Activated CD4-positive, alpha-beta memory T cell treated with anti-CD3 and anti-CD28 coated beads for 36 hours (primary cell): ENCODE measurements at regions not wholly inside any gene's neighbourhood (a gene's known extent, or its start where the extent isn't known, plus 50 kb on each side); places are given as distances from the start of the nearest gene placed in this dataset.

Experiments used
- CTCF ChIA-PET: fragments of 350-600 bp; sonication (Branson Sonifier 250); formaldehyde crosslinking; loops from one replicate; lab custom pipeline; 2021; ENCODE audit warnings: antibody characterized with exemption, inconsistent platforms; lab: Charles Lee
- POLR2A ChIA-PET: fragments of 350-600 bp; sonication (Branson Sonifier 250); formaldehyde crosslinking; loops from one replicate; lab custom pipeline; 2021; ENCODE audit warnings: antibody characterized with exemption; lab: Charles Lee
- DNase-seq: peaks from one replicate; pipeline ENCODE4 v3.0.0-alpha.2; 2020
- H3K27ac Mint-ChIP-seq: one replicate; pipeline ENCODE4 v1.8.0; 2021; ENCODE audit warnings: mixed read lengths
- H3K27me3 Mint-ChIP-seq: one replicate; pipeline ENCODE4 v1.8.0; 2021; ENCODE audit warnings: mixed read lengths
- H3K36me3 Mint-ChIP-seq: one replicate; pipeline ENCODE4 v1.8.0; 2021; ENCODE audit warnings: mixed read lengths
- H3K4me1 Mint-ChIP-seq: one replicate; pipeline ENCODE4 v1.8.0; 2021; ENCODE audit warnings: low read depth, mixed read lengths
- H3K4me3 Mint-ChIP-seq: one replicate; pipeline ENCODE4 v1.8.0; 2021; ENCODE audit warnings: mild to moderate bottlenecking, mixed read lengths
- H3K9me3 Mint-ChIP-seq: one replicate; pipeline ENCODE4 v1.8.0; 2021; ENCODE audit warnings: mixed read lengths
- intact Hi-C: fragments of 100-400 bp; cut with micrococcal nuclease; formaldehyde crosslinking; loops from one replicate; pipeline ENCODE4 v1.15.1; 2023

- CTCF ChIA-PET, result no interaction called here
Measured at GRCh38 chr1:232101231-232101630, 474.6 kb downstream of the DISC1 start.

GRCh38 chr1:232096751-232097150, 470.2 kb downstream of the DISC1 start:
- Mint-ChIP-seq H3K4me3 (no peak overlapping the region), H3K36me3 (no peaks in the 10 kb centered on the region), H3K9me3 (peaks cover 8% of the 10 kb centered on the region), H3K4me1 (no peaks in the 10 kb centered on the region), H3K27me3 (peaks cover 8% of the 10 kb centered on the region), H3K27ac (no peak overlapping the region)
- CTCF ChIA-PET, result no interaction called here
- intact Hi-C loops, result no loop called here
- POLR2A ChIA-PET, result no interaction called here
- no peak for DNase-seq

More at GRCh38 chr1:232101231-232101630, 474.6 kb downstream of the DISC1 start:
- no peak for DNase-seq
- Mint-ChIP-seq H3K4me1 (no peaks in the 10 kb centered on the region), H3K4me3 (no peak overlapping the region), H3K27ac (no peak overlapping the region), H3K27me3 (peaks cover 8% of the 10 kb centered on the region), H3K9me3 (peaks cover 8% of the 10 kb centered on the region), H3K36me3 (no peaks in the 10 kb centered on the region)
- intact Hi-C loops, result no loop called here
- POLR2A ChIA-PET, result no interaction called here
